Activated CD4-positive, CD25-positive, alpha-beta regulatory T cell (primary cell): ENCODE measurements at regions not wholly inside any gene's neighbourhood (a gene's known extent, or its start where the extent isn't known, plus 50 kb on each side); places are given as distances from the start of the nearest gene placed in this dataset.

Source experiments
- DNase-seq, 4 experiments: peaks; one replicate each; lab custom pipeline; 2025; lab: John Stamatoyannopoulos, UW

- DNase-seq = no peak
These were observed 178.6 kb downstream of the MYCN start for GRCh38 chr2:16118611-16119590.

- DNase-seq = no peak
These were observed 177.7 kb downstream of the MYCN start for GRCh38 chr2:16117791-16118610.

GRCh38 chr2:16117021-16117700, 176.8 kb downstream of the MYCN start:
- DNase-seq = no peak

GRCh38 chr2:16115881-16116830, 175.8 kb downstream of the MYCN start:
- DNase-seq = no peak

GRCh38 chr2:16115291-16115690, 174.9 kb downstream of the MYCN start:
- DNase-seq = no peak

- DNase-seq = no peak
These were observed 174.5 kb downstream of the MYCN start for GRCh38 chr2:16114836-16115235.

- no peak for DNase-seq
These were observed 173.7 kb downstream of the MYCN start for GRCh38 chr2:16114070-16114469.

- no peak for DNase-seq
These were observed 173.2 kb downstream of the MYCN start for GRCh38 chr2:16113568-16113967.

- DNase-seq = no peak
These were observed 172.7 kb downstream of the MYCN start for GRCh38 chr2:16112972-16113560.

- no peak for DNase-seq
These were observed 172.1 kb downstream of the MYCN start for GRCh38 chr2:16112251-16112971.

- no peak for DNase-seq
These were observed 171.5 kb downstream of the MYCN start for GRCh38 chr2:16111838-16112210.

- DNase-seq = no peak
These were observed 169.5 kb downstream of the MYCN start for GRCh38 chr2:16109821-16110310.

GRCh38 chr2:16109368-16109820, 169.0 kb downstream of the MYCN start:
- no peak for DNase-seq

GRCh38 chr2:16107246-16107645, 166.9 kb downstream of the MYCN start:
- no peak for DNase-seq

- DNase-seq = no peak
These were observed 166.3 kb downstream of the MYCN start for GRCh38 chr2:16106619-16107018.

GRCh38 chr2:16105669-16106281, 165.4 kb downstream of the MYCN start:
- no peak for DNase-seq

GRCh38 chr2:16104949-16105668, 164.8 kb downstream of the MYCN start:
- no peak for DNase-seq

GRCh38 chr2:16104315-16104948, 164.1 kb downstream of the MYCN start:
- DNase-seq = no peak
